ENCODE measurements at regions not wholly inside any gene's neighbourhood (a gene's known extent, or its start where the extent isn't known, plus 50 kb on each side); places are given as distances from the start of the nearest gene placed in this dataset.

GRCh38 chr5:103452666-103453065 is 109.9 kb downstream of the NUDT12 start:
- in situ Hi-C loops (cut with HindIII; ENCODE audit: low pct_ligation_motif_present, low sequenced_read_pairs), result no loop called here
- DNase-seq, result peak; percentile 71
- Histone ChIP-seq H3K36me3 (replicated peaks) (no peaks in the 10 kb centered on the region), H3K27me3 (replicated peaks) (no peaks in the 10 kb centered on the region), H3K27ac (peak overlapping the region; percentile 30), H3K4me3 (ENCODE audit: low read depth, low read length) (no peak overlapping the region)
- TF ChIP-seq CTCF (IDR thresholded peaks at IDR 0.05; ENCODE audit: low read depth, low read length, missing control alignments), result no peak

GRCh38 chr5:103452089-103452488 is 110.5 kb downstream of the NUDT12 start:
- TF ChIP-seq CTCF (IDR thresholded peaks at IDR 0.05; ENCODE audit: low read depth, low read length, missing control alignments), result no peak
- DNase-seq, result no peak
- H3K36me3 ChIP-seq (replicated peaks), result no peaks in the 10 kb centered on the region
- H3K27ac ChIP-seq, result peak overlapping the region; percentile 0
- H3K4me3 ChIP-seq (ENCODE audit: low read depth, low read length), result no peak overlapping the region
- no peaks in the 10 kb centered on the region for H3K27me3 ChIP-seq (replicated peaks)
- in situ Hi-C loops (cut with HindIII; ENCODE audit: low pct_ligation_motif_present, low sequenced_read_pairs), result no loop called here

- H3K4me3 ChIP-seq (ENCODE audit: low read depth, low read length), result no peak overlapping the region
- no peak for TF ChIP-seq CTCF (IDR thresholded peaks at IDR 0.05; ENCODE audit: low read depth, low read length, missing control alignments)
- in situ Hi-C loops (cut with HindIII; ENCODE audit: low pct_ligation_motif_present, low sequenced_read_pairs), result no loop called here
- H3K27ac ChIP-seq, result peak overlapping the region; percentile 83
- no peaks in the 10 kb centered on the region for H3K27me3 ChIP-seq (replicated peaks)
- no peak for DNase-seq
- no peaks in the 10 kb centered on the region for H3K36me3 ChIP-seq (replicated peaks)
Observed at GRCh38 chr5:103451261-103451660, 111.3 kb downstream of the NUDT12 start.

- no peak for TF ChIP-seq CTCF (IDR thresholded peaks at IDR 0.05; ENCODE audit: low read depth, low read length, missing control alignments)
- in situ Hi-C loops (cut with HindIII; ENCODE audit: low pct_ligation_motif_present, low sequenced_read_pairs), result no loop called here
- Histone ChIP-seq H3K27me3 (replicated peaks) (no peaks in the 10 kb centered on the region), H3K4me3 (ENCODE audit: low read depth, low read length) (no peak overlapping the region), H3K36me3 (replicated peaks) (no peaks in the 10 kb centered on the region), H3K27ac (peak overlapping the region; percentile 83)
- peak; percentile 77 for DNase-seq
Observed at GRCh38 chr5:103450333-103451061, 112.1 kb downstream of the NUDT12 start.

GRCh38 chr5:103446813-103447212 is 115.8 kb downstream of the NUDT12 start:
- H3K4me3 ChIP-seq (ENCODE audit: low read depth, low read length), result no peak overlapping the region
- TF ChIP-seq CTCF (IDR thresholded peaks at IDR 0.05; ENCODE audit: low read depth, low read length, missing control alignments), result no peak
- H3K27ac ChIP-seq, result peak overlapping the region; percentile 21
- no peak for DNase-seq
- in situ Hi-C loops (cut with HindIII; ENCODE audit: low pct_ligation_motif_present, low sequenced_read_pairs), result no loop called here
- H3K27me3 ChIP-seq (replicated peaks), result no peaks in the 10 kb centered on the region
- no peaks in the 10 kb centered on the region for H3K36me3 ChIP-seq (replicated peaks)

All from brain microvascular endothelial cell (primary cell).